ENCODE measurements at regions not wholly inside any gene's neighbourhood (a gene's known extent, or its start where the extent isn't known, plus 50 kb on each side); places are given as distances from the start of the nearest gene placed in this dataset.

GRCh38 chr2:238710032-238710735, 137.7 kb upstream of the TWIST2 start:
- TF ChIP-seq CTCF (conservative IDR thresholded peaks at IDR 0.05 in 1 of 2, IDR thresholded peaks at IDR 0.05 in 1 of 2; ENCODE audit: extremely low read depth in 1 of 2, insufficient read depth in 1 of 2, low read depth in 1 of 2, low read length in 2 of 2) (no peak), EZH2 (IDR thresholded peaks at IDR 0.05; ENCODE audit: borderline replicate concordance, low read length) (no peak)
